ENCODE measurements at regions not wholly inside any gene's neighbourhood (a gene's known extent, or its start where the extent isn't known, plus 50 kb on each side); places are given as distances from the start of the nearest gene placed in this dataset.

DNA sequence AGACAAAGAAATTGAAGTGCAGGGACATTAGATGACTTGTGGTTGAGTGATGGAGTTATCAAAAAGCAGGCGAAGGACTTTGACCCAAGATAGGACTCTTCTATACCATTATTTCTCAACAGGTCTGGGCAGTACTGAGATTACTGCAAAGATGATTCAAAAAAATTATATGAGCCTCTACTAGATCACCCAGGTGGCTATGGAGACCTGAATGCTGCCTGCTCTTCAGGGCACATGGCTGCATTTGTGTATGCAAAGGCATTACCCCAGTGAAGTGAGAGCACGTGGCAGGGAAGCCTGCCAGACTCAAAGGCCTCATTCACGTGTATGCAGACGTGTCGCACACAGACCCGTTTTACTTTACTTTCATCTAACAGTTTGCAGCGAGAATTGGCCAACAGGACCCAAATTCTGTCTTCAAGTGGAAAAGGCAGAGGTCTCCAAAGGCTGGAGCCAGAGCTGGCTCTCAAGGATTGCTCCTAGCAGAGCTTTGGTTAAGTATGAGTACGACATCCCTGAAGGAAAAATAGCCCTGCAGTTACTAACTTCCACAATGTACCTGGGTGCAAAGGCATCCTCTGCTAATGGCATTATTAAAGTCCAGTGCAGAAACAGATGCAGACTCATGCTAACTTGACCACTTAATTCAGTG is 113.8 kb upstream of the ARMC2 start:
- no peak for DNase-seq

DNA sequence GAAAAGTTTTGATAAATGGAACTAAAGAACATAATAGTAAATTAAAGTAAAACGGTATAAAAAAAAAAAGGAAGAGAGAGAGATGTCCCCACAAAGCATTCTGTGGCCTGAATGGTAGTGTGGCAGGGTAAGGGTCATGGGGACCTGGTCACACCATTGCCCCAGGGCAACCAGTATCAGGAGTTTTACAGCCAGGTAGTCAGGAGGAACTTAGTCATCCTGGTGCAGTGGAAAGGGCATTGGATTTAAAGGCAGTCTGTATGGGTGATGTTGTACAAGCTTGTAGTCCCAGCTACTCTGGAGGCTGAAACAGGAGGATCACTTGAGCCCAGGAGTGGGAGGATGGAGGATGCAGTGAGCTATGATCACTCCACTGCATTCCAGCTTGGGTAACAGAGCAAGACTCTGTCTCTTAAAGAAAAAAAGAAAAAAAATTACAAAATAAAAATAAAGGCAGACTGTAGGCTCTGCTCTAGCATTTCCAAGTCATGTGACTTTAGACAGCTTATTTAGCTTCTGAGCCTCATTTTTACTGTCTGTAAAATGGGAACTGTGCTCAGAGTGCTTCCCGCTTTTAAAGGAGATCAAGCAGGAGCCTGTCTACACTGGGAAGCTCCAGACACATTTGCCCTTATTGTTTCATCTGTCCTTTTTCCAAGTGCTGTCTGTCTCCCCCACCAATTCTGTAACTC is 112.8 kb upstream of the ARMC2 start:
- no peak for DNase-seq

DNA sequence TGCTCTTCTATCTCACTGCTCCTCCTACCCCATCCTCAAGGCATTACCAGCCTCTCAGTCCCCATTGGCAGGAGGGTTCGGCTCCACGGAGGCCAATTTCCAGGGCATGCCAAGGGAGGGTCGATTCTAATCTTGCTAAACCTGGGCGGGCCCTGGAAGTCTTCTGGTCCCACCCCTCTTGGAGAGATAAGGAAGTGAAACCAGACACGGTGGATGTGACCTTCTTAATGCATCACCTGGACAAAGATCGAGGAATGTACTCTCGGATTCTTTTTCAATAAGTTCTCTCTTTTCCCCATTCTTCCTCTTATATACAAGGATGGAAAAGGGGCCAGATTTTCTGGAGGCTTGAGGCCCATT is 112.2 kb upstream of the ARMC2 start:
- no peak for DNase-seq

DNA sequence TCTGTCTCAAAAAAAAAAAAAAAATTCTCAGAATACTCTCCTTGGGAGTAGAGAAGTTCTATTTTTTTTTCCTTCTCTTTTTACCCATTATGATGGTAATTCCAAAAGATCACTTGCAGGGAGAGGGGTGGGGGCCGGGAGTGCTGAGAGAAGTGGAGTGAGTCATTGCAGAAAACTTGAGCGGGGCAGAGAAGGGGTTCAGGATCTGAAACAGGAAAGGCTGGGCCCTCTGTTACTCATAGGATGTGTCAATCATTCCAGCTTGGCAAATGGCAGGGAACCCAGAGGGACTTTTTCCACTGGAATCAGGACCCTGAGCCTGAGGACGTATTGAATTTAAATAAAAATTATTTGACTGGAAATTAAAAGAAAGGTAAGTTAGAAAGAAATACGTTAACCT is 111.4 kb upstream of the ARMC2 start:
- no peak for DNase-seq

DNA sequence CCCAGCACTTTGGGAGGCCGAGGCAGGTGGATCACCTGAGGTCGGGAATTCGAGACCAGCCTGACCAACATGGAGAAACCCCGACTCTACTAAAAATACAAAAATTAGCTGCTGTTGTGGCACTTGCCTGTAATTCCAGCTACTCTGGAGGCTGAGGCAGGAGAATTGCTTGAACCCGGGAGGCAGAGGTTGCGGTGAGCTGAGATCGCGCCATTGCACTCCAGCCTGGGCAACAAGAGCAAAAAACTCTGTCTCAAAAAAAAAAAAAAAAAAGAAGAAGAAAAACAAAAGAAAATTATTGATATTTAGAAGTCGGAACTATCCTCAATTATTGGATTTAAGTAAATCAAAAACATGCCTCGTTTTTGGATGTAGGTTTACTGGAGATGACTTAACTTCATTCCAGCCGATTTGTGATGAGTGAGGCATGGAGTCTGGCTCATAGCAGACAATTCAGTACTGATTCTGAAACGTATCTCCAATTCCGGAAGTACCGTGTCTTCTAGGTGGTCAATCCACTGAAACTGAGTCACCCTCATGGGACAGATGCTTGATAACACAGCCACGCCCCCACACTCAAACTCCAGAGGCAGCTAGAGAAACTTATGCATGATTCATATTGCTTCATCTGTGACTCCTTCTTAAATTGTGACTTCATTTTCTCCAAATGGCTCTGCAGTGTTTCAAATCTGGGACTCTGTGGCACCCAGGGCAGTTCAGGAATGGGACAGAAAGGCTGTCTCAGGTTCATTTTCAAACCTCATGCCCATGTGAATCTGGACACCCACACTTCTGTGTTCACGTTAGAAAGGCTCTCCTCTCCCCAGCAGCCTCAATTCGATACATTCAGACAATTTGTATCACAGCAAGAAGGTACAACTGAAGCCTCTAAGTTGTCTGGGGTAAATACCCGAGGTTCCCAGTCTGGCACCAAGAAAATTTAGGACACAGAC is 110.4 kb upstream of the ARMC2 start:
- no peak for DNase-seq

DNA sequence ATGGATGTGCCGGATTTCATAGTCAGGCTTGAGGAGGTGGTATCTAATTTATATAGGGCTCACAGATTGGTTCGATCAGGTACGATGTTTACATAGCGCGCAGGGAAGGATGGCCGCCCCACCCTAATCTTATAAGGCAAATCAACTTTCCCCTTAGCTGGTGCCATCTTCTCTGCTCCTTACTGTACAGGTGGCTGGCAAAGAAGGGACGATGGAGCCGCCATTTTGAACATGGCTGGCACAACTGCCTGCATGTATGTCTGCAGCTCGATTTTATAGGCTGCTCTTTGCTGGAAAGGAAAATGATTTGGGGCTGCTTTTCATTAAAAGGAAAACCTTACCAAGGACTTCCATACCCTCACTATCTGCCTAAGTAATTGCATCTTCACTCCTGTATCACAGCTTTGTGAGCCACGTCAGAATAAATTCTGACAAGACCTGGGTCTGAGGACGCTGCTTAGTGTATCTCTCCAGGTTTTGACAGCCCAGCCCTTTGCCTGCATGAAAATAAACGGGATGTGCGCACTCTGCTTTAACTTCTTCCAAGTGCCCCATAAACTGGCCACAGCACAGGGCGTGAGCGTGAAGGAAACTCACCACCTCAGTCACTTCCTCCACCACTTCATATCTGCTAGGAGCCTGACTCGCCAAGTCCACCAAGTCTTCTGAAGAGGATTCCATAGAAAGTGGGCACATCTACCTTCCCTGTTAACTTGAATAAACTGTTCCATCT is 109.4 kb upstream of the ARMC2 start:
- DNase-seq = no peak

DNA sequence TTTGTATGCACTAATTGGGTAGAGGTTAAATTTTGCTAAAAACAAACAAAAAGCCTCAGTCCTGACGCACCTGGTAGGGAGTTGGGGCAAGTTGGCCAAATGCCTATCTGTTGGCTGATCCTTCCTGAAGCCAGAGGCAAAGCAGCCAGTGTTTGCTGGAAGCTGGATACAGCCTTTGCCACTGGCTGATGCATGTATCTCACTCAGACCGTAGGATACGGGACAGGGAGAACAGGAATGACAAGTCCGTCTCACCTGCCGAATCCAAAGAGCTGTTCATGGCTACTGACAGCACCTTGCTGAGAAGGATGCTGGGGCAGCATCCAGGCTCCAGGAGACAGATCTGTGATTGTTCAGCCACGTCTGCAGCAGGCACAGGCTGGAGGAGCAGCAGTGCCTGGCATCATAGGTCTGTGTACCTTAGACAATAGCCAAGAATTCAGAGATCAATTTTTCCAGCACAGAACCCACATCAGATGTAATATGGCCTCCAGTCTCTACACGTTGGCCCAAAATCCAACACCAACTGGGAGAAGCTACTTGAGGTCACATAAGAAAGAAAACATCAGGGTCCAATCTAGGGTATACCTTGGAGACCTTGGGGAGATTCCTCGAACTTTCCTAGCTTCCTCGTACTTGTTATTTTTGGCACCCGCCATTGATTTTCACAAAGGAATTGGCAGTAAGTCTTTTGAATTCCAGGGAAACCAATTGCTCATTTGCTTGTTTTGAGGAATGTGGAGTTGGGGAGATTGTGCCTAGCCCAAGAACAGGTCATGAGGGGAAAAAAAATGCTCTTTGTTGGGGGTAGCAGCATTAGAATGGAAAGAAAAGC is 108.5 kb upstream of the ARMC2 start:
- no peak for DNase-seq

DNA sequence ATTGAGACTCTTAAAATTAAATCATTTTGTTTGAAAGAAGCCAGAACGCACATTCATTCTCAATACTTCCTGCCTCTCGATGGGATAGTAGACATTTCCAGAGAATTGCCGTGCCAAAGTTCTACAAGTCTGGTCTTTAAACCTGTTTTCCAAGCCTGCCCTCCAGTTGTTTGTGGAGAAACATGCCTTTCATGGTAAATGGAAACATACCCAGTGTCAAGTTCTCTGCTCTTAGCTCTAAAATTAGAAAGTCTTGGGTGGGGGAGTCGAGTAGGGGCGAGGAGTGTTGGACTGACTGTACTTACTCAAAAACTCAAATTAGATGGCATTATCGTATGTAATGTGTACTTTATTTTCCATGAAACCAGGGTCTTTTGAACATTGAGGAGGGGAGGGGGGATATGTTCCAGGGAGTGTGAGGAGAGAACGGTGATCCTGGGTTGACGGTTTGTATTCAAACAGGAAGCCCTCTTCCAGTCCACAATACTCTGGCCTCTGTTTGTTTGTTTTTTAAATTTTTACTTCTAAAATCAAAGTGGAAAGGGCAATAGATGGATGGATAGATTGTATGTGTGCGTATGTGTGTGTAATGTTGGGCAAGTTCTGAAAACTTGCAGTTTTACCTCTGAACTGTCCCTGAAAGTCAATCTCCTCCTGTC is 106.8 kb upstream of the ARMC2 start:
- DNase-seq = no peak

DNA sequence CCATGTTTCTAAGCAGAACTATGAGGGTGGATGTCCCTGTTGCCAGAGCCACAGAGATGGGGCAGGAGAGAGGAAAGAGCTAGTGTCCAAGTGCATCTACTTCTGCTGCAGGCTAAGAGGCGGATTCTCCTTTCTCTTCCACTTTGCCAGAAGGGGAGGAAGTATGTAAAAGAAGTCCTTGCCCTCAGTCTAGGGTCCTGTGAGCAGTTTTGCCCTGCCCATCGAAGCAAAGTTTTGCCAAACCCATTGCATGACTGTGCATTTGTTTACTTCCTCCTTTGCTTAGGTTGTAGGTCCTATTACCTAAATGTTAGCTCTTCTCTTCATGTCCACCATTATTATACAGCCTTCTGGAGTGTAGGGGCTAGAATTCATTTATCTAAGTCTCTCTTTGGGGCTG is 106.2 kb upstream of the ARMC2 start:
- DNase-seq = no peak

DNA sequence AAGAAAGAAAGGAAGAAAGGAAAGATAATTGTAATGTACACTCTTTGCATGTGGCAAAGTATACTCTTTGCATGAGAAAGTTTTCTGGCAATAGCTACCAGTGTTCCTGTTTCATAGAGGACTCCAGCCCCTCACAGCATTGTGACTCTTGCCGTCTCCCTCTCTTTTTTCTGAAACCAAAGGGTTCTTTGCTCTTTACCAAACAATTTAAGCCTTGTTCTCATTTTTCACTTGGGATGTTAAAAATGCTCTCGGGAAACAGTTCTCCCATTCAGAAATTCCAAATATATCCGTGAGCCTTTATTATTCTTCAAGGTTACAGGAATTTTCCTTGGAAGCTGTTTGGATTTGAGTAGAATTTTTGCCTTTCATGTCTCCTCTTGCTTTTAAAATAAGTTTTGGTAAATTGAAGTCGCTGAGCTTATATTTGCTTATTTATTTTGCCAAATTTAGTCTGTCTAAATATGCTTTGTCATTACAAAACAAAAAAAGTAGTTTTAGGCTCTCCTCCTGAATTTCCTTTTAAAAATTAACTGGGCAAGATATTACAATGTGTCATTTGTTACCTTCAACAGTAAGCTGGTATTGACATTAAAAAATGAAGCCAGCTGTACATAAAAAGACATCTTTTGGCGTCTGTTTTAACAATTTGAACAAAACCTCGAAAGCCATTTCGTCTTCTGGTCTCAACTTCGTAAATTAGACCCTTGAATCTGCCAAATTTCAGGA is 103.8 kb upstream of the ARMC2 start:
- DNase-seq = no peak

DNA sequence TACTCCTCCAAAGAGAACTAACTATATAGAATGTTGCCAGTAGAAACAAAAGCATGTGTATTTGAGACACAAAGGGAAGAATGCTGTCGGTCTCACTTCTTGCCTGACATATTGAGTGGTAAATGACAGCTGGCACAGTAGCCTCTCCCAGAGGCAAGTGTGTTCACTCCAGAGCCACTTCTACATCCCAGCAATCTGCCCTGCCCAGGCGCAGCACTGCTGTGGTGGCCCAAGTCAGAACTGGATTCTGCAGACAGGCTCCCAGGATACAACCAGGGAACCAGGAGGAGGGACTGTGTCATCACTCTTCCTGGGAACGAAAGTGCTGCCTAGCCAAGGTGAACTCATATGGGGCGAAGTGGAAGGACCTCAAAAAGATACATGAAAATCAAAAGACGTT is 103.2 kb upstream of the ARMC2 start:
- no peak for DNase-seq

DNA sequence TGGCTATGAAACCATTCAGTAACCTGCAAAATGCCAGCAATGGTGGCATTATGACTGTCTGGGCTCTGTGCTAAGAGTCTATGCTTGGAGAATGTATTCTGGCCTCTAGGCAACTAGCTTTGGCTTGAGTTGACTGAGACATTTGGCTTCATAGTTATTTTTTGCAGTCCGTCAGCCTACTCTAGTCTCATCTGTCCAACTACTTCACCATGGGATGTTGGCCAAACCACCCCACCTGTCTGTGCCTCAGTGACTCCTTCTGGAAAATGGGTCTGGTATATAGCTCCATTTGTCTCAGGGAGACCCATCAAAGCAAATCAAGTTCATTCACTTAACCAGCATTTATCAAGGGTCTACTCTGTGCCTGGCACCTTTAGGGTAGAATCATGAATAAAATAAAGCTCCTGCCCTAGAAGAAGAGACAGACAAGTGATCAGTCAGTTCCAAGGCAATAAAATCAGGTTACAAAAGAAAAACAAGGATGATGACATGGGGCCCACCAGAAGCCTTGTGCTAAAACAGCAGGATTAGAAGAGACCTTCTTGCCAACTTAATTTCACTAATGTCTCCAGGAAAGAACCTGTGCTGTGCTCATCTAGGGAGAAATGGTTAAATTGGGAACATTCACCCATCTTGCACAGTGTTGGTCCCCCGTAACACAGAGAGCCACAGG is 102.4 kb upstream of the ARMC2 start:
- DNase-seq = no peak

DNA sequence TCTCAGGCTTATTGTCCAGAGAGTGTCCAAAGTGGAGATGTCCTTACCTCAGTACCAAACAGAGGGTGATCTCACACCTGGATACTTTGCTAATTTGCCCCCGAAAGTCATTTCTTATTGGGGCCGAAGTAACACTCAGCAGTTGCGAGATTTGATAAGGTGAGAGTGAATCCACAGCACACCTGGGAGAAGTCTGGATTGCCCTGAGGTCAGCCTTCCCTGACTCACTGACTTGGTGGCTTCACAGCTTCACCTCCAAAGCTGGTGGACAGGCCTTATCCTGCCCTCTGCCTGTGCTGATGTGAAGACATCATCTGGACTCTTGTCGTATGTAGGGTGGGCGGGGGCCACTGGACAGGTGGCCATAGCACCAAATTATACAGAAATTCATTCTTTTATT is 101.9 kb upstream of the ARMC2 start:
- no peak for DNase-seq

DNA sequence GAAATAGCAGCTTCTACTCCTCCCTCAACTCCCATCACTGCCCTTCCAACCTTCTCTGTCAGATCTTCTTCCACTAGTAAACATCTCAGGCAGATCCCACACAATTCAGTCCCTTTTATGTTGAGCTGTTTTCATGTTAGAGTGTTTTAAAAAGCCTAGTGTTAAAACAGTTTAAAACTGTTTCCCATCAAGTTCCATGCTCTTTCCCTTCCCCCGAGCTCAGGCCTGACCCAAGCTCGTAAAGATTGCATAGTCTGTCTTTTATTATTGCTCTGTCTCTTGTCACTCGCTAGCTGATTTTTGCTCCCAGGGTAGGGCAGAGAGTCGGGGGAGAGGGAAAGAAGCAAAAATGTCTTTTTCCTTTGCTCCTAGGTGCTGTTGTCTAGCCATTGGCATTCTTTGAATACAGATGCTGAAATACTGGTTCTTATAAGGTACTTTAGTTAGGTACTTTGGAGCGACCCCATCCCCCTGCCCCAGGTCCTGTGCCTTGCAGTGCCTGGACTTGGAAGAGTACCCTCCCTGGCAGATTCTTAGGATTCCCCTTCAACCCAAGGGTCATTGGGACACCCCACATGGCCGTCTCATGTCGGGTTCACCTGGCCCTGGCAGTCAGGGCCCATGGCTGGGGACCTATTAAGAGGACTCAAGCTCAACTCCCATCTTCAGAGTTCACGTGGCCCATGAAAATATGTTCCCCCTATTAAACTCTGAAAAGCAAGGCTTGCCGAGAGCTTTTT is 101.2 kb upstream of the ARMC2 start:
- DNase-seq = no peak

DNA sequence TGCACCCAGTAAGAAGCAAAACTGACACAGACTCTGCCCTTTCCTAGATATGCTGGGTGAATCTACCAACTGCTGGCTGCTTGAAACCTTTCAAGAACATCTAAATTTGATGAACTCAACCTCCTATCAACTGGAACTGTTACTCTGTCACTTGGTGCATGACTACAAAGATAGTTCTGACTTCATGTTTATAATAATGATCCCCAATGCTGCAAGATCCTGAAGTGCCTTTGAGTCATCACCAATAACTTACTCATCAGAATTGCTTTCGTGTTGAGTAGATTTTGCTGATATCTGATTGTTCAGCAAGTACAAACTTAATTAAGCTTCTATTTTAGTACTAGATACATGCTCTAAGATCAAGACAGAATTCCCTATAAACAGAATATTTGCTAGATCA is 100.2 kb upstream of the ARMC2 start:
- no peak for DNase-seq

DNA sequence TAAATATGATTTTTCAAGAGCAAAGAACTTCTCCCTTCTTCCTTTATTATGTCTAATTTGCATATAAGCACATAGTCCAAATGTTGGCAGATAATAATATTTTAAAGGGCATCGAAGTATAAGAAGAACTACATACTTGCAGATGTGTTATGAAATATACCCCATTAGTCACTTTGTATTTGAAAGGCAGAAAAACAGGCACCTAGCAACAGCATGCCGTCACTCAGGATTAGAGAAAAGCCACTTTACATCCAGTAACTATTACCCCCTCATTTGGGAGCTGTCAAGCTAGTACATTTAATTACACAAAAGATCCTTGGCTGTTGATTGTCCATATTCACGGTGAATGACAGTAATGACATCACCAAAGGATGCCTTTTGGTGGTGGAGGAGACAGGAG is 99.3 kb upstream of the ARMC2 start:
- no peak for DNase-seq

DNA sequence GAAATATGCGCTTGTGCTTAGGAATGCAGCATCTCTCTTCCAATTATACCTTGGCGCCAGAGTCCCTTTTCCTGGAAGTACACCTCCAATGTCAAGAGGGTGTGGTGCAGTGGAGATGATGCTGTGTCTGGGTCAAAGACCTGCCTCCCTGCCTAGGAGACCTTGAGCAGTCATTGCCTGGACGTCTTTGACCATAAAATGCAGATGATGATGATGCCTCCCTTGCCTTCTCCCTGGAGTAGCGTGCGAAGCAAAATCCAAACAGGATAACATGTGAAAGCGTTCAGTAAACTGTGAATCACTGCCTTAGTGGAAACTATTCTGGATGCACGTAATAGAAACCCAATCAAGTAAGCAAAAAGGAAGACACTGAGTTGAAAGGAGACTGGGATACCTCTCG is 97.4 kb upstream of the ARMC2 start:
- DNase-seq = no peak

DNA sequence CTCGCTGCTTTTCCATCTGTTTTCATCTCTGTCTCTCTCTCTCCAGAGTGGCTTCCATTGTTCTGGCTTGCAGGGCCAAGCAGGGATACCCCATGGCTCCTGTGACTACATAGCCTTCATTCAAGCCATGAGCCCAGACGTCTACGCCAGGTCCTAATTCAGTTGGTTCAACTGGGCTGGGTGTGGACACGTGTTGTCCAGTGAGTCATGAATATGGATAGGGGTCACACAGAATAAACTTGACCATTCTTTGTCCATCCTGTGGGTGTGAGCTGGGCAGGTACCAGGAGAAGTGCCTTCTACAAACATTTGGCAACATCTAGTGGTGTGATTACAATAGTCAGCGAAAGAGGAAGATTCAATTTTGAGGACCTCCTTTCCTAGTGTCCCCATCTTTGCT is 96.9 kb upstream of the ARMC2 start:
- DNase-seq = no peak

DNA sequence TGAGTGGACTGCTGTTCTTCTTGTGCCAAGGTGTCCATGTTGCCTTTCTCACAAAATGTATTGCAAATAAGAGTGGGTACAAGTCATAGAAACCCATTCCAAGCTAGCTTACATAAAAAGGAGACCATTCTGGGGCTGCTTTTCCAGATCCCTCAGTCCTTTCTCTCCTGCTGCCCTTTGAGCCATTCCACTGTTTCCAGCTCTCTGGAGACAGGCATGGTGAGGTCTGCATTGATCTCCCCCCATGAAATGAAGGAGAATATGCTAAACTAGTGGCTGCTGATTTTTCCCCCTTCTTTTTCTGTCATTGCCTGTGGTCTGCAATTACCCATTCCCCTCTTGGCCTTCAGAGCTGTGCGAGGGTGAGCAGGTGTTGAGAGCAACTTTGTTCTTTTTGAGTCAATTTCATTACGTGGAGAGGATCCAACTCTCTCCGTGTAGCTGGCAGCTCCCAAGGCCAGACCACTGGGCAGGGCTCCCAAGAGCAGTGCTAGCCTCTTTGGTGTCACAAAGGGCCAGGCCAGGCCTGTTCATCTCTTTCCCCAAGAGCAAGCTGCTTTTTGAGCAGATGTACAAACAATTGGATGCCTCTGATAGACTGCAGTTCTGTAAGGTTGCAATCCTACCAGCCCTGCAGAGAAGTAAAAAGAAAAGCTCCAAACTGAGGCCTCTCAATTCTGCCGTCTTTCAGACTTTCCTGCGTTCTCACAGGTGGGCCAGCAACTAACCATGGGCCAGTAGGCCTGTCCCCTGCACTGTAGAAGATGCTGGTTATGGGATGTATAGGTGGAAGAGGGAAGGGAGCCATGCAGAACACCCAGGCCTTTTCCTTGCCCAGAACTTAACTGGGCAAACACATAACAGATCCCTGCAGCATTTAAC is 96.1 kb upstream of the ARMC2 start:
- DNase-seq = no peak
